ENCODE measurements at regions not wholly inside any gene's neighbourhood (a gene's known extent, or its start where the extent isn't known, plus 50 kb on each side); places are given as distances from the start of the nearest gene placed in this dataset.

GRCh38 chr7:11266101-11266500 lies 292.4 kb downstream of the PHF14 start:
- TF ChIP-seq TCF12 (IDR thresholded peaks at IDR 0.05; ENCODE audit: low read depth): no peak
- TF ChIP-seq EP300 (IDR thresholded peaks at IDR 0.05; ENCODE audit: borderline replicate concordance): no peak
- TF ChIP-seq YY1 (IDR thresholded peaks at IDR 0.05; ENCODE audit: low read depth): no peak
- no peak for TF ChIP-seq RAD21 (IDR thresholded peaks at IDR 0.05; ENCODE audit: low read depth)
- TF ChIP-seq REST (IDR thresholded peaks at IDR 0.05; ENCODE audit: low read depth): no peak
- TF ChIP-seq CREB1 (IDR thresholded peaks at IDR 0.05; ENCODE audit: low read depth): no peak
- no peak for TF ChIP-seq EGR1 (IDR thresholded peaks at IDR 0.05)

All from Ishikawa (cell line).